ENCODE measurements at regions not wholly inside any gene's neighbourhood (a gene's known extent, or its start where the extent isn't known, plus 50 kb on each side); places are given as distances from the start of the nearest gene placed in this dataset.

DNA sequence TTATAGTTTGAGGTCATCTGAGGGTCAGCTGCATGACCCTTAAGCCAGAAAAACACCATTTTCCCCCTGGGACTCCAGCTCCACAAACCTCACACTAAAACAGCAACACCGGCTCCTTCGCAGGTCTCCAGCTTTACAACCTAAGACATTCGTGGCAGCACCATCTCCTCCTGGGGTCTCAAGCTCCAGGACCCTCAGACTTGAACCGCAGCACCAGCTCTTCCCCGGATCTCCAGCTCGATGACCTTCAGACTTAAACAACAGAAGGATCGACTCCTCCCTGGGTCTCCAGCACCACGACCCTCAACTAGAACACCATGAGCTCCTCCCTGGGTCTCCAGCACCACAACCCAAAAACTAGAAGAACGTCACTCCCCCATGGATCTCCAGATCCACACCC lies 233.7 kb upstream of the CNTN6 start:
- no peak overlapping the region for H4K8ac ChIP-seq (ENCODE audit: low read depth, low read length)
- no peak for DNase-seq
- H3K14ac ChIP-seq (ENCODE audit: low read length), result no peak overlapping the region
- no peak overlapping the region for H3K4me2 ChIP-seq (ENCODE audit: low read length)
- H2BK5ac ChIP-seq (ENCODE audit: low read depth, low read length, poor library complexity), result no peak overlapping the region
- no peak overlapping the region for H4K12ac ChIP-seq (ENCODE audit: low read depth, low read length)
- H4K91ac ChIP-seq (ENCODE audit: low read depth, low read length), result no peak overlapping the region
- no peak overlapping the region for H3K4ac ChIP-seq (ENCODE audit: low read depth, low read length)
- no peak overlapping the region for H3K23ac ChIP-seq (ENCODE audit: low read length)
- H3K9ac ChIP-seq (ENCODE audit: low read length), result no peak overlapping the region
- no peaks in the 10 kb centered on the region for H3K27me3 ChIP-seq (ENCODE audit: insufficient read depth, low read length)
- H3K36me3 ChIP-seq (ENCODE audit: control insufficient read depth in 1 of 2, insufficient read depth in 2 of 2, low read length in 2 of 2), result no peaks in the 10 kb centered on the region
- no peak overlapping the region for H2BK120ac ChIP-seq (ENCODE audit: insufficient read depth, low read length, poor library complexity)
- H3K79me1 ChIP-seq (ENCODE audit: low read length), result no peaks in the 10 kb centered on the region
- no peak overlapping the region for H3K4me3 ChIP-seq (ENCODE audit: low read depth, low read length)
- no peaks in the 10 kb centered on the region for H3K4me1 ChIP-seq (ENCODE audit: control insufficient read depth in 1 of 2, insufficient read depth in 2 of 2, low read length in 2 of 2)
- H3K79me2 ChIP-seq (ENCODE audit: control insufficient read depth, insufficient read depth, low read length, poor library complexity), result no peaks in the 10 kb centered on the region
- H2AK5ac ChIP-seq (ENCODE audit: low read length), result no peak overlapping the region
- no peak overlapping the region for H3K18ac ChIP-seq (ENCODE audit: low read length)
- WGBS (ENCODE audit: extremely low coverage, insufficient coverage, insufficient read length), result no CpG with 5 or more reads among the region's 9 CpGs
- H2BK12ac ChIP-seq (ENCODE audit: low read length), result no peak overlapping the region
- H3K9me3 ChIP-seq (ENCODE audit: insufficient read depth, low read depth, low read length), result peaks cover 11% of the 10 kb centered on the region
- no peak overlapping the region for H3K27ac ChIP-seq (ENCODE audit: low read depth, low read length)
- no peak overlapping the region for H2AFZ ChIP-seq (ENCODE audit: insufficient read depth, low read length, poor library complexity)

DNA sequence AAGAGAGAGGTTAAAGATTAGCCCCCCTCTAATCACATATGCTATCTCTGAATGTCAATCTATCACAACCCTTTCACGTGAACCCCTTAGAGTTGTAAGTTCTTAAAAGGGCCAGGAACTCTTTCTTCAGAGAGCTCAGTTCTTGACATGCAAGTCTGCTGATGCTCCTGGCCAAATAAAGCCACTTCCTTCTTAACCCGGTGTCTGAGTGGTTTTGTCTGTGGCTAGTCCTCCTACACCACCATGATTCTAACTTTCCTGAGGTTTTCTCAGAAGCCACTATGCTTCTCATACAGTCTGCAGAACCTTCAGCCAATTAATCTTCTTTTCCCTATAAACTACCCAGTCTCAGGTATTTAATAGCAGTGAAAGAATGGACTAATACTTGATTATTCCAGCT lies 231.1 kb upstream of the CNTN6 start:
- H3K27me3 ChIP-seq (ENCODE audit: insufficient read depth, low read length), result no peaks in the 10 kb centered on the region
- no peak overlapping the region for H4K8ac ChIP-seq (ENCODE audit: low read depth, low read length)
- WGBS (ENCODE audit: extremely low coverage, insufficient coverage, insufficient read length), result no CpG with 5 or more reads among the region's 2 CpGs
- H3K4me3 ChIP-seq (ENCODE audit: low read depth, low read length), result no peak overlapping the region
- H3K36me3 ChIP-seq (ENCODE audit: control insufficient read depth in 1 of 2, insufficient read depth in 2 of 2, low read length in 2 of 2), result no peaks in the 10 kb centered on the region
- H3K4me2 ChIP-seq (ENCODE audit: low read length), result no peak overlapping the region
- H2BK12ac ChIP-seq (ENCODE audit: low read length), result no peak overlapping the region
- no peak overlapping the region for H2BK5ac ChIP-seq (ENCODE audit: low read depth, low read length, poor library complexity)
- H3K18ac ChIP-seq (ENCODE audit: low read length), result no peak overlapping the region
- H3K27ac ChIP-seq (ENCODE audit: low read depth, low read length), result no peak overlapping the region
- no peak overlapping the region for H2AK5ac ChIP-seq (ENCODE audit: low read length)
- no peaks in the 10 kb centered on the region for H3K79me1 ChIP-seq (ENCODE audit: low read length)
- H2AFZ ChIP-seq (ENCODE audit: insufficient read depth, low read length, poor library complexity), result no peak overlapping the region
- H3K14ac ChIP-seq (ENCODE audit: low read length), result no peak overlapping the region
- H3K79me2 ChIP-seq (ENCODE audit: control insufficient read depth, insufficient read depth, low read length, poor library complexity), result no peaks in the 10 kb centered on the region
- DNase-seq, result no peak
- peaks cover 11% of the 10 kb centered on the region for H3K9me3 ChIP-seq (ENCODE audit: insufficient read depth, low read depth, low read length)
- H4K91ac ChIP-seq (ENCODE audit: low read depth, low read length), result no peak overlapping the region
- H3K9ac ChIP-seq (ENCODE audit: low read length), result no peak overlapping the region
- no peak overlapping the region for H3K4ac ChIP-seq (ENCODE audit: low read depth, low read length)
- no peaks in the 10 kb centered on the region for H3K4me1 ChIP-seq (ENCODE audit: control insufficient read depth in 1 of 2, insufficient read depth in 2 of 2, low read length in 2 of 2)
- H4K12ac ChIP-seq (ENCODE audit: low read depth, low read length), result no peak overlapping the region
- no peak overlapping the region for H2BK120ac ChIP-seq (ENCODE audit: insufficient read depth, low read length, poor library complexity)
- no peak overlapping the region for H3K23ac ChIP-seq (ENCODE audit: low read length)

DNA sequence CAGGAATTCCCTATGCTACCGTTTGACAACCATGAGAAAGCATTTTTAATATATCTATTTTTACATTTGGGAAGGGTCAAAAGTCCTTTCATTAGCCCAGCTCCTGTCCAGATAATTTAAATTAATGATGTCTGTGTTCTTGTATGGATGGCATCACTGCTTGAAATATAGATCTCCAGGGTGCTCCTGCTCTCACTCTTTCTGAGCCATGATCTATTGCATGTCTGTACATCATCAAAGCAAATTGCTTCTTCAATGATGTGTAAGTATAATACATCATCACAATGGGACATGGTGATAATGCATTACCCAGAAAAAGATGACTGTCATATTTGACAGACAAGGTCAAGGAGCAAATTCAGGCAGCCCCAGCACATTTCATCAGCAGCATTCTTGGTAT lies 223.6 kb upstream of the CNTN6 start:
- no peak overlapping the region for H3K18ac ChIP-seq (ENCODE audit: low read length)
- H3K9ac ChIP-seq (ENCODE audit: low read length), result no peak overlapping the region
- H3K27me3 ChIP-seq (ENCODE audit: insufficient read depth, low read length), result no peaks in the 10 kb centered on the region
- H3K79me2 ChIP-seq (ENCODE audit: control insufficient read depth, insufficient read depth, low read length, poor library complexity), result no peaks in the 10 kb centered on the region
- H3K9me3 ChIP-seq (ENCODE audit: insufficient read depth, low read depth, low read length), result no peaks in the 10 kb centered on the region
- no peak overlapping the region for H3K4me3 ChIP-seq (ENCODE audit: low read depth, low read length)
- H3K79me1 ChIP-seq (ENCODE audit: low read length), result no peaks in the 10 kb centered on the region
- H4K12ac ChIP-seq (ENCODE audit: low read depth, low read length), result no peak overlapping the region
- no peak overlapping the region for H3K23ac ChIP-seq (ENCODE audit: low read length)
- no peak overlapping the region for H4K91ac ChIP-seq (ENCODE audit: low read depth, low read length)
- no peak overlapping the region for H3K4me2 ChIP-seq (ENCODE audit: low read length)
- no peaks in the 10 kb centered on the region for H3K4me1 ChIP-seq (ENCODE audit: control insufficient read depth in 1 of 2, insufficient read depth in 2 of 2, low read length in 2 of 2)
- no CpG with 5 or more reads among the region's 1 CpG for WGBS (ENCODE audit: extremely low coverage, insufficient coverage, insufficient read length)
- no peak overlapping the region for H2AK5ac ChIP-seq (ENCODE audit: low read length)
- no peak for DNase-seq
- H4K8ac ChIP-seq (ENCODE audit: low read depth, low read length), result no peak overlapping the region
- no peak overlapping the region for H2BK5ac ChIP-seq (ENCODE audit: low read depth, low read length, poor library complexity)
- H3K36me3 ChIP-seq (ENCODE audit: control insufficient read depth in 1 of 2, insufficient read depth in 2 of 2, low read length in 2 of 2), result no peaks in the 10 kb centered on the region
- H3K4ac ChIP-seq (ENCODE audit: low read depth, low read length), result no peak overlapping the region
- H2AFZ ChIP-seq (ENCODE audit: insufficient read depth, low read length, poor library complexity), result no peak overlapping the region
- no peak overlapping the region for H3K27ac ChIP-seq (ENCODE audit: low read depth, low read length)
- H3K14ac ChIP-seq (ENCODE audit: low read length), result no peak overlapping the region
- no peak overlapping the region for H2BK12ac ChIP-seq (ENCODE audit: low read length)
- no peak overlapping the region for H2BK120ac ChIP-seq (ENCODE audit: insufficient read depth, low read length, poor library complexity)

DNA sequence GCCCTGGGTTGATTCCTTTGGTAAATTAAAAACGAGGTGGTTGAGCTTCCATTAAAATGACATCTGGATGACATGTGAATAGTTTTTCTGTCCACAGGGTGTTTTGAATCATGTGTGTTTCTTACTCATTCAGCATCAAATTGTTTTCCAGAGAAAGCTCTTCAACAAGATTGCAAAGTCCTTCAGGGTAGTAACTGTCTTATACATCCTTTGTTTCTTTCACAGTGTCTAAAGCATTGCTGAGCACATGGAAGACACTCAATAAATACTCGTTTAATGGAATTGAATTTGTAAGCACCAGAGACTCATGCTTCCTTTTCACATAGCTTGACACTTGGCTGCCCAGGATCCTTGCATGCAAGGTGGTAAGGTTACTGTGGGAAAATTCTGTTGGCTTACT lies 223.1 kb upstream of the CNTN6 start:
- no peak overlapping the region for H4K12ac ChIP-seq (ENCODE audit: low read depth, low read length)
- no peak overlapping the region for H2AFZ ChIP-seq (ENCODE audit: insufficient read depth, low read length, poor library complexity)
- no peak for DNase-seq
- H3K4ac ChIP-seq (ENCODE audit: low read depth, low read length), result no peak overlapping the region
- no peaks in the 10 kb centered on the region for H3K79me2 ChIP-seq (ENCODE audit: control insufficient read depth, insufficient read depth, low read length, poor library complexity)
- H3K36me3 ChIP-seq (ENCODE audit: control insufficient read depth in 1 of 2, insufficient read depth in 2 of 2, low read length in 2 of 2), result no peaks in the 10 kb centered on the region
- no peak overlapping the region for H2BK120ac ChIP-seq (ENCODE audit: insufficient read depth, low read length, poor library complexity)
- H3K9ac ChIP-seq (ENCODE audit: low read length), result no peak overlapping the region
- no peak overlapping the region for H2AK5ac ChIP-seq (ENCODE audit: low read length)
- no peaks in the 10 kb centered on the region for H3K4me1 ChIP-seq (ENCODE audit: control insufficient read depth in 1 of 2, insufficient read depth in 2 of 2, low read length in 2 of 2)
- H3K14ac ChIP-seq (ENCODE audit: low read length), result no peak overlapping the region
- H3K4me2 ChIP-seq (ENCODE audit: low read length), result no peak overlapping the region
- no peaks in the 10 kb centered on the region for H3K27me3 ChIP-seq (ENCODE audit: insufficient read depth, low read length)
- WGBS (ENCODE audit: extremely low coverage, insufficient coverage, insufficient read length), result no CpG with 5 or more reads among the region's 2 CpGs
- no peak overlapping the region for H4K91ac ChIP-seq (ENCODE audit: low read depth, low read length)
- H3K27ac ChIP-seq (ENCODE audit: low read depth, low read length), result no peak overlapping the region
- H3K9me3 ChIP-seq (ENCODE audit: insufficient read depth, low read depth, low read length), result no peaks in the 10 kb centered on the region
- H3K23ac ChIP-seq (ENCODE audit: low read length), result no peak overlapping the region
- no peak overlapping the region for H3K18ac ChIP-seq (ENCODE audit: low read length)
- no peak overlapping the region for H4K8ac ChIP-seq (ENCODE audit: low read depth, low read length)
- H2BK12ac ChIP-seq (ENCODE audit: low read length), result no peak overlapping the region
- H3K79me1 ChIP-seq (ENCODE audit: low read length), result no peaks in the 10 kb centered on the region
- H3K4me3 ChIP-seq (ENCODE audit: low read depth, low read length), result no peak overlapping the region
- H2BK5ac ChIP-seq (ENCODE audit: low read depth, low read length, poor library complexity), result no peak overlapping the region

All from trophoblast cell (in vitro differentiated cells and primary cell).